ENCODE measurements at regions not wholly inside any gene's neighbourhood (a gene's known extent, or its start where the extent isn't known, plus 50 kb on each side); places are given as distances from the start of the nearest gene placed in this dataset.

DNA sequence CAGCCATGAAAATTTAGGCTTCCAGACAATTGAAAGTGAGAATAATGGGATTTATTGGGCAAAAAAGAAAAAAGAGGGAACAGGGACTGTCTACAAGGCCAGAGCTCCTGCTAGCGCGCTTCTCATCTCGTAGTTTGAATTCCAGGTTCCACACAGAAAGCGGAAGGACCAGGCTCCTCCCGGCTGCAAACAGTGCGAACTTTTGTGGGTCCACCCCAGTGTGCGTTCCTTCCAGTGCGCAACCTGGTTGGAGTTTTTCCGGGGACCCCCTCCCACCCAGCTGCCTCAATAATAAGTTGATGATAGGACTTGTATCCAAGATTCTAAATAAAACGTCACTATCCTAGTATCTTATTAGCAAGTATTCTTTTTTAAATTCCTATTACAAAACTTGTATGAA lies 467.7 kb upstream of the TUSC1 start:
- Histone ChIP-seq H3K36me3 (ENCODE audit: control insufficient read depth in 4 of 4, insufficient read depth in 4 of 4, low read length in 3 of 4) (no peaks in the 10 kb centered on the region), H3K9me3 (ENCODE audit: control extremely low read depth in 1 of 5, control insufficient read depth in 4 of 5, insufficient read depth in 2 of 5, low read depth in 1 of 5, low read length in 4 of 5) (no peaks in the 10 kb centered on the region)

DNA sequence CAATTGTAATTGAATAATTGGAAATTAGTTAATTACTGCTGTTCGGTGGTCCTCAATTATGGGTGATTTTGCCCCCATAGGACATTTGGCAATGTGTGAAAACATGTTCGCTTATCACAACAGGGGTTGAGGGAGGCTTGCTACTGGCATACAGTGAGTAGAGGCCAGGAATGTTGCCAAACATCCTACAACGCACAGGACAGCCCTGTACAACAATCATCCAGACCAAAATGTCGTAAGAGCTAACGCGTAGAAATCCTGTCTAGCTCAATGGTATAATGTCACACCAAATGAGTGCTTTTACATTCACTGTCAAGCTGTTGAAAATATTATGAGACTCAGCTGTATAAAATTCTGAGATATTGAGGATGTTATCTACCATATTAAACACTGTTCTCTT lies 464.4 kb upstream of the TUSC1 start:
- no peak overlapping the region for H3K27ac ChIP-seq (ENCODE audit: insufficient read depth in 1 of 2, low read depth in 1 of 2, low read length in 2 of 2, poor library complexity in 1 of 2, severe bottlenecking in 2 of 2)
- POLR2A ChIA-PET: interaction anchor here (0.5 kb wide), 1 partner anchor 553 kb away, joined by 6 read pairs; no protein-coding TSS in a partner anchor
- CTCF ChIA-PET: no interaction called here
- H3K27me3 ChIP-seq (replicated peaks in 2 of 5; ENCODE audit: control insufficient read depth in 4 of 5, insufficient read depth in 5 of 5, low read length in 4 of 5): no peaks in the 10 kb centered on the region
- 98% methylated on average over 6 of the region's 6 CpGs for WGBS (ENCODE audit: insufficient coverage)
- H3K4me1 ChIP-seq (ENCODE audit: control extremely low read depth in 1 of 4, control insufficient read depth in 4 of 4, insufficient read depth in 4 of 4, low read length in 3 of 4): no peaks in the 10 kb centered on the region
- no peak overlapping the region for H3K4me3 ChIP-seq (ENCODE audit: control insufficient read depth in 1 of 7, extremely low read depth in 1 of 7, insufficient read depth in 4 of 7, low read depth in 2 of 7, low read length in 6 of 7)
- H3K36me3 ChIP-seq (ENCODE audit: control insufficient read depth in 4 of 4, insufficient read depth in 4 of 4, low read length in 3 of 4): no peaks in the 10 kb centered on the region
- H3K9me3 ChIP-seq (ENCODE audit: control extremely low read depth in 1 of 5, control insufficient read depth in 4 of 5, insufficient read depth in 2 of 5, low read depth in 1 of 5, low read length in 4 of 5): no peaks in the 10 kb centered on the region
- DNase-seq: no peak

More for the DNA sequence above, 467.7 kb upstream of the TUSC1 start:
- no peaks in the 10 kb centered on the region for H3K27me3 ChIP-seq (replicated peaks in 2 of 5; ENCODE audit: control insufficient read depth in 4 of 5, insufficient read depth in 5 of 5, low read length in 4 of 5)
- 100% methylated on average over 8 of the region's 10 CpGs for WGBS (ENCODE audit: insufficient coverage)
- ChIA-PET CTCF (no interaction called here), POLR2A (no interaction called here)
- no peak overlapping the region for H3K4me3 ChIP-seq (ENCODE audit: control insufficient read depth in 1 of 7, extremely low read depth in 1 of 7, insufficient read depth in 4 of 7, low read depth in 2 of 7, low read length in 6 of 7)
- DNase-seq: no peak
- no peak overlapping the region for H3K27ac ChIP-seq (ENCODE audit: insufficient read depth in 1 of 2, low read depth in 1 of 2, low read length in 2 of 2, poor library complexity in 1 of 2, severe bottlenecking in 2 of 2)
- no peaks in the 10 kb centered on the region for H3K4me1 ChIP-seq (ENCODE audit: control extremely low read depth in 1 of 4, control insufficient read depth in 4 of 4, insufficient read depth in 4 of 4, low read length in 3 of 4)

GRCh38 chr9:26142201-26142600 lies 464.0 kb upstream of the TUSC1 start:
- ChIA-PET POLR2A (interaction anchor here (0.5 kb wide), 1 partner anchor 553 kb away, joined by 6 read pairs; no protein-coding TSS in a partner anchor), CTCF (no interaction called here)
- H3K27ac ChIP-seq (ENCODE audit: insufficient read depth in 1 of 2, low read depth in 1 of 2, low read length in 2 of 2, poor library complexity in 1 of 2, severe bottlenecking in 2 of 2): no peak overlapping the region
- WGBS (ENCODE audit: insufficient coverage): 93% methylated on average over 5 of the region's 5 CpGs
- H3K9me3 ChIP-seq (ENCODE audit: control extremely low read depth in 1 of 5, control insufficient read depth in 4 of 5, insufficient read depth in 2 of 5, low read depth in 1 of 5, low read length in 4 of 5): no peaks in the 10 kb centered on the region
- no peaks in the 10 kb centered on the region for H3K4me1 ChIP-seq (ENCODE audit: control extremely low read depth in 1 of 4, control insufficient read depth in 4 of 4, insufficient read depth in 4 of 4, low read length in 3 of 4)
- no peaks in the 10 kb centered on the region for H3K36me3 ChIP-seq (ENCODE audit: control insufficient read depth in 4 of 4, insufficient read depth in 4 of 4, low read length in 3 of 4)
- no peaks in the 10 kb centered on the region for H3K27me3 ChIP-seq (replicated peaks in 2 of 5; ENCODE audit: control insufficient read depth in 4 of 5, insufficient read depth in 5 of 5, low read length in 4 of 5)
- DNase-seq: no peak
- no peak overlapping the region for H3K4me3 ChIP-seq (ENCODE audit: control insufficient read depth in 1 of 7, extremely low read depth in 1 of 7, insufficient read depth in 4 of 7, low read depth in 2 of 7, low read length in 6 of 7)

- no peak for DNase-seq
- no peaks in the 10 kb centered on the region for H3K9me3 ChIP-seq (ENCODE audit: control extremely low read depth in 1 of 5, control insufficient read depth in 4 of 5, insufficient read depth in 2 of 5, low read depth in 1 of 5, low read length in 4 of 5)
- H3K36me3 ChIP-seq (ENCODE audit: control insufficient read depth in 4 of 4, insufficient read depth in 4 of 4, low read length in 3 of 4): no peaks in the 10 kb centered on the region
- H3K27ac ChIP-seq (ENCODE audit: insufficient read depth in 1 of 2, low read depth in 1 of 2, low read length in 2 of 2, poor library complexity in 1 of 2, severe bottlenecking in 2 of 2): no peak overlapping the region
- H3K4me1 ChIP-seq (ENCODE audit: control extremely low read depth in 1 of 4, control insufficient read depth in 4 of 4, insufficient read depth in 4 of 4, low read length in 3 of 4): no peaks in the 10 kb centered on the region
- no peaks in the 10 kb centered on the region for H3K27me3 ChIP-seq (replicated peaks in 2 of 5; ENCODE audit: control insufficient read depth in 4 of 5, insufficient read depth in 5 of 5, low read length in 4 of 5)
- WGBS (ENCODE audit: insufficient coverage): no CpG with 5 or more reads among the region's 1 CpG
- ChIA-PET POLR2A (no interaction called here), CTCF (no interaction called here)
- no peak overlapping the region for H3K4me3 ChIP-seq (ENCODE audit: control insufficient read depth in 1 of 7, extremely low read depth in 1 of 7, insufficient read depth in 4 of 7, low read depth in 2 of 7, low read length in 6 of 7)
These were observed 455.3 kb upstream of the TUSC1 start for GRCh38 chr9:26133537-26133936.

DNA sequence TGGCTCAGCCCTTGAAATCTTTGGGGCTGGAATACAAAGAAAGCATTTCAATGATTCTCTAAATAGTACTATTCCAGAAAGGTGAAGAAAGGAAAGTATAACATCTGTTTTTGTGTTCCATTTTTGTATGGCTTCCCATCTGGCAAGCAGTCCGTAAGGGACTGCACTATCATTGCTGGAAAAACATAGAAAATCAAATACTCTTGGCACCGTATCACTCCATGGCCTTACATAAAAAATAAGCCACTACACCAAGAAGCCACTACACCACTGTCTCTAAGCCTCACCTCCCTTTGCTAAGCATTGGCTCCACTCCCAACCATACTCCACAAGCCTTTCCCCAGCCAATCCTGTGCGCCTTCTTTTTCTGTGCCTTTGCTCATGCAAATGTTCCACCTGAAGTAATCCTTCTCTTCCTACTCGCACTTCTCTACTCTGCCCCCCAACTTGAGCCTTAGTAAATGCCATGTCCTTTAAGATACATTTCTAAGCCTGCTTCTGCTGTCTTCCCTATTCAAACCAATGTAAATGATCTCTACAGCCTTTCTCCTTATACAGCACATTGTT lies 454.6 kb upstream of the TUSC1 start:
- H3K9me3 ChIP-seq (ENCODE audit: control extremely low read depth in 1 of 5, control insufficient read depth in 4 of 5, insufficient read depth in 2 of 5, low read depth in 1 of 5, low read length in 4 of 5): no peaks in the 10 kb centered on the region
- H3K4me1 ChIP-seq (ENCODE audit: control extremely low read depth in 1 of 4, control insufficient read depth in 4 of 4, insufficient read depth in 4 of 4, low read length in 3 of 4): no peaks in the 10 kb centered on the region
- CTCF ChIA-PET: no interaction called here
- no peaks in the 10 kb centered on the region for H3K36me3 ChIP-seq (ENCODE audit: control insufficient read depth in 4 of 4, insufficient read depth in 4 of 4, low read length in 3 of 4)
- no peak for DNase-seq
- no peak overlapping the region for H3K27ac ChIP-seq (ENCODE audit: insufficient read depth in 1 of 2, low read depth in 1 of 2, low read length in 2 of 2, poor library complexity in 1 of 2, severe bottlenecking in 2 of 2)
- WGBS (ENCODE audit: insufficient coverage): 89% methylated on average over 4 of the region's 4 CpGs
- POLR2A ChIA-PET: no interaction called here
- no peaks in the 10 kb centered on the region for H3K27me3 ChIP-seq (replicated peaks in 2 of 5; ENCODE audit: control insufficient read depth in 4 of 5, insufficient read depth in 5 of 5, low read length in 4 of 5)
- H3K4me3 ChIP-seq (ENCODE audit: control insufficient read depth in 1 of 7, extremely low read depth in 1 of 7, insufficient read depth in 4 of 7, low read depth in 2 of 7, low read length in 6 of 7): no peak overlapping the region

DNA sequence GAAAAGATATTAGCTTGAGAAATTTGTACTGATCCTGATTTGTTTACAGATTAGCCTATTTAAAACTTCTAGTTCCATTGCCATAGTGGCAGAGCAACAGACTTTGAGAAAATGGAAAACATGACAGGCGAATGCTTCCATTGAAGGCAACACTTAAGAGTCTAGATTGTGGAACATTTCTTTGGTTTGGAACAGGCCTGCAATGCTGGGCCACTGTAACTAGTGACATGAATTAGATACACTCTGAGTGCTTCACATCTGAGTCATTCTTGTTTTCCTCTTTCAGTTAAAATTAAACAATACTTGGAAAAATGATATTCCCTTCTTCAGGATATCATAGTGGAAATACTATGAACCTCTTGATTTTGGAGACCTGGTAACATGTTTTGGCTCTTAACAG lies 453.6 kb upstream of the TUSC1 start:
- no peak overlapping the region for H3K27ac ChIP-seq (ENCODE audit: insufficient read depth in 1 of 2, low read depth in 1 of 2, low read length in 2 of 2, poor library complexity in 1 of 2, severe bottlenecking in 2 of 2)
- H3K9me3 ChIP-seq (ENCODE audit: control extremely low read depth in 1 of 5, control insufficient read depth in 4 of 5, insufficient read depth in 2 of 5, low read depth in 1 of 5, low read length in 4 of 5): no peaks in the 10 kb centered on the region
- no peaks in the 10 kb centered on the region for H3K36me3 ChIP-seq (ENCODE audit: control insufficient read depth in 4 of 4, insufficient read depth in 4 of 4, low read length in 3 of 4)
- H3K4me3 ChIP-seq (ENCODE audit: control insufficient read depth in 1 of 7, extremely low read depth in 1 of 7, insufficient read depth in 4 of 7, low read depth in 2 of 7, low read length in 6 of 7): no peak overlapping the region
- ChIA-PET POLR2A (no interaction called here), CTCF (no interaction called here)
- H3K4me1 ChIP-seq (ENCODE audit: control extremely low read depth in 1 of 4, control insufficient read depth in 4 of 4, insufficient read depth in 4 of 4, low read length in 3 of 4): no peaks in the 10 kb centered on the region
- 90% methylated on average over 1 of the region's 1 CpG for WGBS (ENCODE audit: insufficient coverage)
- no peaks in the 10 kb centered on the region for H3K27me3 ChIP-seq (replicated peaks in 2 of 5; ENCODE audit: control insufficient read depth in 4 of 5, insufficient read depth in 5 of 5, low read length in 4 of 5)
- no peak for DNase-seq

DNA sequence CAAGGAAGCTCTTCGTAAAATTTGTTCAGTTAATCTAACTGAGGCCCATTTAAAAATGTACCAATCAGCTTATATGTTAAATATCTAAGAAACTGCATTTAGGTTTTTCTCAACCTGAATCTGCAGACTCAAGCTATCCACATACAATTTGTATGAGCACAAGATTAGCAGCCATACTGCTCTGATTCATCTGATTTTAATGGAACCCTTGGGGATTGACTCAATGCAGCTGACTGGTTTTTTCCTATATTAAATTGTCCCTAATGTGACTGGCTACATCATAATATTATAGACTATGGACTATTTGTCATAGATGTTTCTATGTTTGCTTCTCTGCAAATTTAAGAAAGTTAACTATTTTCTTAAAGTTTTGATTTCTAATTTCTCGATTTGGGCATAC lies 451.0 kb upstream of the TUSC1 start:
- WGBS (ENCODE audit: insufficient coverage): no CpG with 5 or more reads among the region's 2 CpGs
- ChIA-PET POLR2A (no interaction called here), CTCF (no interaction called here)
- Histone ChIP-seq H3K27ac (ENCODE audit: insufficient read depth in 1 of 2, low read depth in 1 of 2, low read length in 2 of 2, poor library complexity in 1 of 2, severe bottlenecking in 2 of 2) (no peak overlapping the region), H3K27me3 (replicated peaks in 2 of 5; ENCODE audit: control insufficient read depth in 4 of 5, insufficient read depth in 5 of 5, low read length in 4 of 5) (no peaks in the 10 kb centered on the region), H3K9me3 (ENCODE audit: control extremely low read depth in 1 of 5, control insufficient read depth in 4 of 5, insufficient read depth in 2 of 5, low read depth in 1 of 5, low read length in 4 of 5) (peaks cover 0 to 1% (median 0%) of the 10 kb centered on the region in 5 experiments), H3K4me3 (ENCODE audit: control insufficient read depth in 1 of 7, extremely low read depth in 1 of 7, insufficient read depth in 4 of 7, low read depth in 2 of 7, low read length in 6 of 7) (no peak overlapping the region), H3K36me3 (ENCODE audit: control insufficient read depth in 4 of 4, insufficient read depth in 4 of 4, low read length in 3 of 4) (no peaks in the 10 kb centered on the region), H3K4me1 (ENCODE audit: control extremely low read depth in 1 of 4, control insufficient read depth in 4 of 4, insufficient read depth in 4 of 4, low read length in 3 of 4) (no peaks in the 10 kb centered on the region)
- no peak for DNase-seq

Data from common myeloid progenitor, CD34-positive (primary cell).